ENCODE measurements at regions not wholly inside any gene's neighbourhood (a gene's known extent, or its start where the extent isn't known, plus 50 kb on each side); places are given as distances from the start of the nearest gene placed in this dataset.

- H4K20me1 ChIP-seq (ENCODE audit: low read depth, low read length): no peaks in the 10 kb centered on the region
- no peak overlapping the region for H3K4me3 ChIP-seq (ENCODE audit: insufficient read depth, low read length, poor library complexity, severe bottlenecking)
- TF ChIP-seq CTCF (IDR thresholded peaks at IDR 0.05; ENCODE audit: insufficient read depth, low read length, poor library complexity, severe bottlenecking): no peak
- TF ChIP-seq EZH2phosphoT487 (conservative IDR thresholded peaks at IDR 0.05; ENCODE audit: low read length): no peak
- H3F3A ChIP-seq (ENCODE audit: insufficient read depth): no peaks in the 10 kb centered on the region
- H3K4me2 ChIP-seq (ENCODE audit: low read depth, low read length, poor library complexity, severe bottlenecking): no peak overlapping the region
- no peaks in the 10 kb centered on the region for H3K27me3 ChIP-seq (ENCODE audit: low read length)
- H2AFZ ChIP-seq (ENCODE audit: low read depth, low read length, severe bottlenecking): no peak overlapping the region
- no peak overlapping the region for H3K27ac ChIP-seq (ENCODE audit: low read depth, low read length)
- no peaks in the 10 kb centered on the region for H3K36me3 ChIP-seq (ENCODE audit: low read length)
- no peaks in the 10 kb centered on the region for H3K9me3 ChIP-seq (ENCODE audit: insufficient read depth, low read length)
- H3K9me2 ChIP-seq (replicated peaks; ENCODE audit: insufficient read depth, low read length): no peaks in the 10 kb centered on the region
- no peak overlapping the region for H3K9ac ChIP-seq (ENCODE audit: low read length)
- no peaks in the 10 kb centered on the region for H3K79me2 ChIP-seq (ENCODE audit: insufficient read depth, low read length)
These were observed 506.2 kb downstream of the MID1IP1 start for GRCh38 chrX:39307488-39307887.

GRCh38 chrX:39308126-39308525, 506.9 kb downstream of the MID1IP1 start:
- H3K9me2 ChIP-seq (replicated peaks; ENCODE audit: insufficient read depth, low read length): no peaks in the 10 kb centered on the region
- H3K27me3 ChIP-seq (ENCODE audit: low read length): no peaks in the 10 kb centered on the region
- H3K9ac ChIP-seq (ENCODE audit: low read length): no peak overlapping the region
- no peak overlapping the region for H3K4me3 ChIP-seq (ENCODE audit: insufficient read depth, low read length, poor library complexity, severe bottlenecking)
- H4K20me1 ChIP-seq (ENCODE audit: low read depth, low read length): no peaks in the 10 kb centered on the region
- H3K4me2 ChIP-seq (ENCODE audit: low read depth, low read length, poor library complexity, severe bottlenecking): no peak overlapping the region
- H2AFZ ChIP-seq (ENCODE audit: low read depth, low read length, severe bottlenecking): no peak overlapping the region
- no peaks in the 10 kb centered on the region for H3K79me2 ChIP-seq (ENCODE audit: insufficient read depth, low read length)
- no peaks in the 10 kb centered on the region for H3K9me3 ChIP-seq (ENCODE audit: insufficient read depth, low read length)
- TF ChIP-seq CTCF (IDR thresholded peaks at IDR 0.05; ENCODE audit: insufficient read depth, low read length, poor library complexity, severe bottlenecking) (no peak), EZH2phosphoT487 (conservative IDR thresholded peaks at IDR 0.05; ENCODE audit: low read length) (no peak)
- H3K36me3 ChIP-seq (ENCODE audit: low read length): no peaks in the 10 kb centered on the region
- no peaks in the 10 kb centered on the region for H3F3A ChIP-seq (ENCODE audit: insufficient read depth)
- no peak overlapping the region for H3K27ac ChIP-seq (ENCODE audit: low read depth, low read length)

- H3K36me3 ChIP-seq (ENCODE audit: low read length): no peaks in the 10 kb centered on the region
- H3K9ac ChIP-seq (ENCODE audit: low read length): no peak overlapping the region
- no peaks in the 10 kb centered on the region for H3K9me3 ChIP-seq (ENCODE audit: insufficient read depth, low read length)
- no peaks in the 10 kb centered on the region for H3K79me2 ChIP-seq (ENCODE audit: insufficient read depth, low read length)
- no peaks in the 10 kb centered on the region for H3K9me2 ChIP-seq (replicated peaks; ENCODE audit: insufficient read depth, low read length)
- TF ChIP-seq EZH2phosphoT487 (conservative IDR thresholded peaks at IDR 0.05; ENCODE audit: low read length) (no peak), CTCF (IDR thresholded peaks at IDR 0.05; ENCODE audit: insufficient read depth, low read length, poor library complexity, severe bottlenecking) (no peak)
- no peak overlapping the region for H3K4me3 ChIP-seq (ENCODE audit: insufficient read depth, low read length, poor library complexity, severe bottlenecking)
- no peaks in the 10 kb centered on the region for H4K20me1 ChIP-seq (ENCODE audit: low read depth, low read length)
- no peak overlapping the region for H3K4me2 ChIP-seq (ENCODE audit: low read depth, low read length, poor library complexity, severe bottlenecking)
- no peak overlapping the region for H3K27ac ChIP-seq (ENCODE audit: low read depth, low read length)
- no peaks in the 10 kb centered on the region for H3K27me3 ChIP-seq (ENCODE audit: low read length)
- H3F3A ChIP-seq (ENCODE audit: insufficient read depth): no peaks in the 10 kb centered on the region
- H2AFZ ChIP-seq (ENCODE audit: low read depth, low read length, severe bottlenecking): no peak overlapping the region
These were observed 507.9 kb downstream of the MID1IP1 start for GRCh38 chrX:39309018-39309635.
